ENCODE measurements at regions not wholly inside any gene's neighbourhood (a gene's known extent, or its start where the extent isn't known, plus 50 kb on each side); places are given as distances from the start of the nearest gene placed in this dataset. TPM values are rescaled to one million over a fixed set of nuclear protein-coding genes. Genes with fewer than 3 reads are reported as not detected.

- no peak for TF ChIP-seq CTCF (IDR thresholded peaks at IDR 0.05; ENCODE audit: borderline replicate concordance)
- Histone ChIP-seq H3K27me3 (ENCODE audit: low read depth) (no peaks in the 10 kb centered on the region), H3K9me3 (replicated peaks) (no peaks in the 10 kb centered on the region), H3K36me3 (no peaks in the 10 kb centered on the region), H3K4me3 (no peak overlapping the region), H3K4me1 (peaks cover 20% of the 10 kb centered on the region), H3K27ac (replicated peaks) (no peak overlapping the region)
- DNase-seq: no peak
- intact Hi-C loops (cut with micrococcal nuclease): no loop called here
Measured at GRCh38 chr11:11672789-11673188, 51.0 kb upstream of the GALNT18 start.

GRCh38 chr11:11672101-11672500 lies 50.3 kb upstream of the GALNT18 start:
- Histone ChIP-seq H3K36me3 (no peaks in the 10 kb centered on the region), H3K27ac (replicated peaks) (no peak overlapping the region), H3K4me3 (no peak overlapping the region), H3K4me1 (peaks cover 16% of the 10 kb centered on the region), H3K9me3 (replicated peaks) (no peaks in the 10 kb centered on the region), H3K27me3 (ENCODE audit: low read depth) (no peaks in the 10 kb centered on the region)
- no peak for TF ChIP-seq CTCF (IDR thresholded peaks at IDR 0.05; ENCODE audit: borderline replicate concordance)
- DNase-seq: no peak
- intact Hi-C loops (cut with micrococcal nuclease): no loop called here

Small RNA genes lying in the stretch of these regions (microRNA-seq; reads per million reads assigned to microRNA genes)
- not detected for gene MIR8070

Measured in left ventricle myocardium inferior (tissue), 1 donor.